H1 (cell line): ENCODE measurements at regions not wholly inside any gene's neighbourhood (a gene's known extent, or its start where the extent isn't known, plus 50 kb on each side); places are given as distances from the start of the nearest gene placed in this dataset.

Experiments used
- CTCF ChIA-PET: fragments of 300-600 bp; sonication (Branson Sonifier 250); formaldehyde crosslinking; loops from one replicate; lab custom pipeline; 2021; ENCODE audit not compliant: partially characterized antibody; lab: Charles Lee
- POLR2A ChIA-PET: fragments of 300-600 bp; sonication (Branson Sonifier 250); formaldehyde crosslinking; loops from one replicate; lab custom pipeline; 2021; ENCODE audit warnings: inconsistent platforms; ENCODE audit not compliant: partially characterized antibody; lab: Charles Lee
- DNase-seq, 2 experiments: peaks; one replicate each; pipeline versions ENCODE4 v3.0.0 to v3.0.0-alpha.2; 2010 to 2022; ENCODE audit warnings: low spot score in 2 of 2, low read depth in 1 of 2, mixed read lengths in 1 of 2
- FAIRE-seq: peaks from 2 replicates; lab custom pipeline; 2011; peaks lifted over from hg19 to GRCh38; lab: Jason Lieb, UNC
- H2AFZ ChIP-seq: 2 replicates; pipeline ENCODE4 v1.8.1; 2012; ENCODE audit warnings: low read length, inconsistent platforms
- H2AK5ac ChIP-seq: 2 replicates; pipeline ENCODE4 v1.6.1; 2013; ENCODE audit warnings: low read depth, low read length
- H2BK120ac ChIP-seq: replicated peaks from 2 replicates; pipeline ENCODE3; 2013; ENCODE audit warnings: low read depth, low read length, inconsistent platforms
- H2BK12ac ChIP-seq: 2 replicates; pipeline ENCODE4 v1.6.1; 2013; ENCODE audit warnings: low read depth, low read length
- H2BK15ac ChIP-seq: 2 replicates; pipeline ENCODE4 v1.6.1; 2013; ENCODE audit warnings: low read length
- H2BK20ac ChIP-seq: 2 replicates; pipeline ENCODE4 v1.6.1; 2013; ENCODE audit warnings: low read length
- H2BK5ac ChIP-seq: 2 replicates; pipeline ENCODE4 v1.6.1; 2013; ENCODE audit warnings: low read depth, low read length
- H3K14ac ChIP-seq: 2 replicates; pipeline ENCODE4 v1.6.1; 2013; ENCODE audit warnings: inconsistent platforms; ENCODE audit not compliant: insufficient read length
- H3K18ac ChIP-seq: 2 replicates; pipeline ENCODE4 v1.6.1; 2013; ENCODE audit warnings: low read length; ENCODE audit errors: extremely low read depth
- H3K23ac ChIP-seq: 2 replicates; pipeline ENCODE4 v1.6.1; 2013; ENCODE audit warnings: inconsistent platforms; ENCODE audit not compliant: insufficient read length
- H3K23me2 ChIP-seq: 2 replicates; pipeline ENCODE4 v1.6.1; 2013; ENCODE audit warnings: low read depth, low read length
- H3K27ac ChIP-seq: 2 replicates; pipeline ENCODE4 v1.6.1; 2011; ENCODE audit warnings: low read depth, low read length, inconsistent platforms
- H3K27me3 ChIP-seq, 4 experiments: replicated peaks in 1 of 4; 1 replicate in 1 of 4; 2 replicates in 3 of 4; pipeline versions ENCODE4 v1.6.1 to v1.8.1; 2011 to 2013; ENCODE audit warnings: low read length in 3 of 4, mild to moderate bottlenecking in 3 of 4, inconsistent platforms in 2 of 4, mixed read lengths in 2 of 4, moderate library complexity in 1 of 4; ENCODE audit not compliant: control insufficient read depth in 3 of 4, insufficient read depth in 3 of 4; ENCODE audit errors: extremely low read depth in 1 of 4
- H3K36me3 ChIP-seq, 4 experiments: 2 replicates each; pipeline versions ENCODE4 v1.6.1 to v1.8.1; 2011 to 2013; ENCODE audit warnings: mild to moderate bottlenecking in 4 of 4, low read length in 3 of 4, moderate library complexity in 2 of 4, control low read depth in 1 of 4, inconsistent platforms in 1 of 4; ENCODE audit not compliant: insufficient read depth in 4 of 4, control insufficient read depth in 2 of 4
- H3K4ac ChIP-seq: replicated peaks from 2 replicates; pipeline ENCODE3; 2013; ENCODE audit warnings: low read length, low read depth, mixed read lengths, inconsistent platforms; ENCODE audit not compliant: insufficient read length
- H3K4me1 ChIP-seq, 4 experiments: replicated peaks in 1 of 4; 1 replicate in 1 of 4; 2 replicates in 3 of 4; pipeline versions ENCODE4 v1.6.1 to v1.8.1; 2011 to 2013; ENCODE audit warnings: low read length in 3 of 4, inconsistent platforms in 2 of 4, mixed read lengths in 1 of 4; ENCODE audit not compliant: insufficient read depth in 4 of 4, control insufficient read depth in 3 of 4
- H3K4me2 ChIP-seq, 2 experiments: 2 replicates each; pipeline versions ENCODE4 v1.6.1 to v1.8.1; 2011 to 2013; ENCODE audit warnings: low read depth in 2 of 2, low read length in 2 of 2, control low read depth in 1 of 2, inconsistent platforms in 1 of 2, mild to moderate bottlenecking in 1 of 2; ENCODE audit not compliant: insufficient read depth in 1 of 2
- H3K4me3 ChIP-seq, 4 experiments: fragments of 200-600, 300-600 bp in 1 of 4; sonication (generic), shearing (Covaris generic), sonication (Bioruptor Twin) in 1 of 4; 2 replicates each; pipeline versions ENCODE4 v1.5.1 to v1.8.1; 2011 to 2016; ENCODE audit warnings: low read length in 4 of 4, low read depth in 3 of 4, control low read depth in 2 of 4, inconsistent platforms in 2 of 4, mild to moderate bottlenecking in 2 of 4, mixed read lengths in 1 of 4, moderate library complexity in 1 of 4; ENCODE audit not compliant: insufficient read depth in 2 of 4; ENCODE audit errors: extremely low read depth in 1 of 4
- H3K56ac ChIP-seq: replicated peaks from 2 replicates; pipeline ENCODE3; 2013; ENCODE audit warnings: low read depth, mild to moderate bottlenecking, mixed read lengths, low read length, inconsistent platforms; ENCODE audit not compliant: insufficient read length
- H3K79me1 ChIP-seq: 2 replicates; pipeline ENCODE4 v1.6.1; 2013; ENCODE audit warnings: low read depth, low read length, control low read depth
- H3K79me2 ChIP-seq, 2 experiments: 2 replicates each; pipeline versions ENCODE4 v1.6.1 to v1.8.1; 2012 to 2013; ENCODE audit warnings: low read length in 2 of 2, mild to moderate bottlenecking in 2 of 2, inconsistent platforms in 1 of 2; ENCODE audit not compliant: insufficient read depth in 2 of 2, control insufficient read depth in 1 of 2
- H3K9ac ChIP-seq, 4 experiments: replicated peaks in 1 of 4; 1 replicate in 1 of 4; 2 replicates in 3 of 4; pipeline versions ENCODE4 v1.6.1 to v1.8.1; 2011 to 2013; ENCODE audit warnings: low read depth in 3 of 4, low read length in 3 of 4, control low read depth in 2 of 4, mild to moderate bottlenecking in 2 of 4, moderate library complexity in 2 of 4, inconsistent platforms in 1 of 4; ENCODE audit errors: extremely low read depth in 1 of 4
- H3K9me3 ChIP-seq, 2 experiments: 2 replicates each; pipeline versions ENCODE4 v1.6.1 to v1.8.1; 2012 to 2013; ENCODE audit warnings: mild to moderate bottlenecking in 2 of 2, moderate library complexity in 2 of 2, control low read depth in 1 of 2, inconsistent platforms in 1 of 2, low read depth in 1 of 2, low read length in 1 of 2, mixed read lengths in 1 of 2; ENCODE audit not compliant: insufficient read depth in 2 of 2
- H4K20me1 ChIP-seq, 2 experiments: replicated peaks in 1 of 2; 2 replicates each; pipeline versions ENCODE3 to v1.8.1; 2011 to 2013; ENCODE audit warnings: inconsistent platforms in 2 of 2, low read length in 2 of 2, mild to moderate bottlenecking in 1 of 2; ENCODE audit not compliant: insufficient read depth in 2 of 2, control insufficient read depth in 1 of 2
- H4K5ac ChIP-seq: 2 replicates; pipeline ENCODE4 v1.6.1; 2013; ENCODE audit warnings: low read length, low read depth, mixed read lengths, inconsistent platforms; ENCODE audit not compliant: insufficient read length
- H4K8ac ChIP-seq: 2 replicates; pipeline ENCODE4 v1.8.0; 2013; ENCODE audit warnings: mild to moderate bottlenecking, moderate library complexity, low read length, inconsistent platforms; ENCODE audit not compliant: insufficient read depth; ENCODE audit errors: extremely low read depth
- H4K91ac ChIP-seq: replicated peaks from 2 replicates; pipeline ENCODE3; 2013; ENCODE audit warnings: low read length, mixed read lengths, inconsistent platforms; ENCODE audit not compliant: insufficient read length
- WGBS, 2 experiments: shearing (Covaris generic) in 1 of 2; methylation state at CpG; one replicate each; pipeline versions ENCODE4 v1.1.6 to v1.1.7; 2013 to 2015; ENCODE audit warnings: low lambda C conversion rate in 2 of 2, mixed read lengths in 2 of 2, inconsistent platforms in 1 of 2, low coverage in 1 of 2, missing lambda C conversion rate in 1 of 2; ENCODE audit not compliant: insufficient replicate concordance in 2 of 2, insufficient coverage in 1 of 2, insufficient read length in 1 of 2; ENCODE audit errors: extremely low coverage in 1 of 2, missing lambda C conversion rate in 1 of 2; 5-methylcytosine and 5-hydroxymethylcytosine counted together

GRCh38 chr2:107258531-107259407 lies 372.8 kb upstream of the ST6GAL2 start:
- H2BK20ac ChIP-seq: no peak overlapping the region
- no peaks in the 10 kb centered on the region for H4K20me1 ChIP-seq
- no peak for DNase-seq
- no peak overlapping the region for H3K27ac ChIP-seq
- no peak overlapping the region for H4K5ac ChIP-seq
- CTCF ChIA-PET: interaction anchor here (1.0 to 1.1 kb wide), 2 partner anchors 13 to 20 kb away, joined by 3 to 4 read pairs; no protein-coding TSS in a partner anchor
- 88 to 100% methylated on average over 1 to 7 of the region's 8 CpGs for WGBS, 2 experiments
- H3K9ac ChIP-seq: no peak overlapping the region
- H4K91ac ChIP-seq: no peak overlapping the region
- no peak overlapping the region for H2AK5ac ChIP-seq
- H3K14ac ChIP-seq: no peak overlapping the region
- no peak overlapping the region for H3K23ac ChIP-seq
- H3K4ac ChIP-seq: no peak overlapping the region
- no peak overlapping the region for H2BK5ac ChIP-seq
- no peak overlapping the region for H2BK15ac ChIP-seq
- H3K79me1 ChIP-seq: no peaks in the 10 kb centered on the region
- no peak overlapping the region for H2AFZ ChIP-seq
- H3K23me2 ChIP-seq: no peaks in the 10 kb centered on the region; the same call in 1 of the 2 replicates
- POLR2A ChIA-PET: no interaction called here
- no peaks in the 10 kb centered on the region for H3K9me3 ChIP-seq
- H3K4me3 ChIP-seq: no peak overlapping the region
- H2BK120ac ChIP-seq: no peak overlapping the region
- H2BK12ac ChIP-seq: no peak overlapping the region
- H3K18ac ChIP-seq: no peak overlapping the region
- H4K8ac ChIP-seq: no peak overlapping the region
- H3K79me2 ChIP-seq: no peaks in the 10 kb centered on the region
- no peaks in the 10 kb centered on the region for H3K36me3 ChIP-seq
- H3K27me3 ChIP-seq: no peaks in the 10 kb centered on the region
- H3K4me1 ChIP-seq: no peaks in the 10 kb centered on the region
- H3K4me2 ChIP-seq: no peak overlapping the region
- no peak overlapping the region for H3K56ac ChIP-seq
- FAIRE-seq: no peak
